GM13977 (cell line): ENCODE measurements at regions not wholly inside any gene's neighbourhood (a gene's known extent, or its start where the extent isn't known, plus 50 kb on each side); places are given as distances from the start of the nearest gene placed in this dataset.

Experiments used
- DNase-seq: peaks from one replicate; pipeline ENCODE4 v3.0.0; 2012; ENCODE audit warnings: low spot score
- CTCF ChIP-seq: IDR thresholded peaks from 2 replicates; pipeline ENCODE4 v1.5.1; 2012; ENCODE audit warnings: mild to moderate bottlenecking, control low read depth; ENCODE audit not compliant: insufficient read depth; ENCODE audit errors: extremely low read depth, missing control alignments
- in situ Hi-C: fragments of 300-500 bp; cut with MboI; formaldehyde crosslinking; loops from one replicate; pipeline ENCODE4 v1.12.0; 2022; ENCODE audit warnings: low sequenced_read_pairs, low pct_unique_long_range_greater_than_20kb, mixed read lengths, inconsistent platforms; ENCODE audit not compliant: unreplicated experiment

DNA sequence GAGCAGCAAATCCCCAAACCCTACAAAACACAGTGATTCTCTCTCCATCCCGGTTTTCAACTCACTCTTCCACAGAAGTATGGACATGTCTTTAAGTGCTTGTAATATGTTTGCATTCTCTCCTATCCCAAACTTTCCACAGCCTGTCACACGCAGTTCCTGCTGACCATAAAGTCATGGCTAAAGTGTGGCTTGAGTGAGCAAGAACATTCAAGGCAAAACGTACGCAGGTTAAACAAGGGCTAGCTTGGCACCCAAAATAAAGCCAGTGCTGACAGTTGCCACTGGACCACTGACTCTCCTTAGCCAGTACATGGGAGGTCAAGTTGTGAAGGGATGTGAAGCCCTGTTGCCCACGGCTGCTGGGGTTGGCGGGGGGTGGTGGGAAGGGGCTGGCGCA, 211.1 kb upstream of the IRX1 start:
- in situ Hi-C loops, result no loop called here
- TF ChIP-seq CTCF, result no peak
- DNase-seq, result no peak

DNA sequence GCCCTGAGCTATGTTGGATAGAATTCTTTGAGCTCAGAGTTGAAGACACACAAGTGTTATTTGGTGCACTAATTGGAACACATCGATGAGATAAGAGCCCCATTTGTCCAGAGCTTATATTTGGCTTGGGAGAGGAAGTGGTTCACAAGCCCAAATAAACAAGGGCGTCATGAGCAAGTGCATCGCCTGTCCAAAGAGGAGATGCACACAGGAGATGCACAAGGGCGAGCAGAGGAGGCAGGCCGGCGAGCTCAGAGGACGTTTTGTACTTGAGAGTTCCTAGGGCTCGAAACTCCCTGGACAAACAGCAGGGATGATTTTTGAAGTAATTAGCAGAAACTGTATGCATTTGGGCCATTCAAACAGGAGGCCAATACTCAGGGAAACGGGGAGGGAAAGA, 212.8 kb upstream of the IRX1 start:
- no peak for TF ChIP-seq CTCF

GRCh38 chr5:3382151-3382550, 213.5 kb upstream of the IRX1 start:
- in situ Hi-C loops, result no loop called here
- no peak for DNase-seq
- TF ChIP-seq CTCF, result no peak

More for the DNA sequence above, 212.8 kb upstream of the IRX1 start:
- no peak for DNase-seq
- in situ Hi-C loops, result no loop called here

GRCh38 chr5:3381206-3381825, 214.3 kb upstream of the IRX1 start:
- in situ Hi-C loops, result no loop called here
- no peak for TF ChIP-seq CTCF
- no peak for DNase-seq

- in situ Hi-C loops, result no loop called here
- no peak for DNase-seq
- TF ChIP-seq CTCF, result no peak
Measured at GRCh38 chr5:3380689-3381088, 214.9 kb upstream of the IRX1 start.

DNA sequence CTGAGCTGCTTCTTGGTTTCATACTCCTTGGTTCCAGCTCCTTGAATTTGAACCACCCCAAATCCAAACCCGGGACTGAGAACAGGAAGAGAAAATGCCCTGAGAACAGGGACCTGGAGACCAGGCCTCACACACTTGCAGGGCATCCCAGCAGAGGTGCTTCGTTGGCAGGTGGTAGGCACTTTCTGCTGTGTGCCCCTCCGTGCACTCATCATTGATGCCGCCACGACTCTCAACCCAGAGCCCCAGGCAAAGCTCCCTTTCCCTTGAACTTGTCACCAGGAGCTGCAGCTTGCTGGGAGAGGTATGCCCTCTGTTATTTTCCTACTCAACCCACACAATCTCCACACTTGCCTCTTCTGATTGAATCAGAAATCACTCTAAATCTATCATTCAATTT, 217.8 kb upstream of the IRX1 start:
- in situ Hi-C loops, result no loop called here
- no peak for TF ChIP-seq CTCF
- no peak for DNase-seq

GRCh38 chr5:3377176-3377575, 218.5 kb upstream of the IRX1 start:
- TF ChIP-seq CTCF, result no peak
- in situ Hi-C loops, result no loop called here
- DNase-seq, result no peak
